ENCODE measurements at regions not wholly inside any gene's neighbourhood (a gene's known extent, or its start where the extent isn't known, plus 50 kb on each side); places are given as distances from the start of the nearest gene placed in this dataset.
"Not testable (repeated sequence)": the region's sequence is repeated elsewhere in the genome, so short reads cannot be mapped to it uniquely, and the experiment has no call there.

GRCh38 chr14:30193845-30194501 is 266.3 kb upstream of the PRKD1 start:
- Histone ChIP-seq H3K27me3 (no peaks in the 10 kb centered on the region), H3K4me1 (peaks cover 3% of the 10 kb centered on the region), H3K36me3 (no peaks in the 10 kb centered on the region), H3K9me3 (no peaks in the 10 kb centered on the region), H3K4me3 (no peak overlapping the region), H3K27ac (no peak overlapping the region)
- no peak for DNase-seq
- intact Hi-C loops (cut with DNase I), result no loop called here
- no peak for TF ChIP-seq CTCF (IDR thresholded peaks at IDR 0.05)
- ATAC-seq, result no peak

- H3K9me3 ChIP-seq, result no peaks in the 10 kb centered on the region
- intact Hi-C loops (cut with DNase I), result no loop called here
- no peak for TF ChIP-seq CTCF (IDR thresholded peaks at IDR 0.05)
- H3K4me3 ChIP-seq, result no peak overlapping the region
- H3K27me3 ChIP-seq, result no peaks in the 10 kb centered on the region
- H3K36me3 ChIP-seq, result no peaks in the 10 kb centered on the region
- H3K27ac ChIP-seq, result no peak overlapping the region
- ATAC-seq (no peak), DNase-seq (no peak)
- H3K4me1 ChIP-seq, result peaks cover 3% of the 10 kb centered on the region
Measured at GRCh38 chr14:30194741-30195148, 267.1 kb upstream of the PRKD1 start.

GRCh38 chr14:30195941-30196340 is 268.3 kb upstream of the PRKD1 start:
- ATAC-seq, result no peak
- no peak for TF ChIP-seq CTCF (IDR thresholded peaks at IDR 0.05)
- H3K4me3 ChIP-seq, result no peak overlapping the region
- no peaks in the 10 kb centered on the region for H3K27me3 ChIP-seq
- H3K27ac ChIP-seq, result no peak overlapping the region
- no peaks in the 10 kb centered on the region for H3K36me3 ChIP-seq
- H3K9me3 ChIP-seq, result no peaks in the 10 kb centered on the region
- no peak for DNase-seq
- intact Hi-C loops (cut with DNase I), result no loop called here
- peaks cover 3% of the 10 kb centered on the region for H3K4me1 ChIP-seq

- Histone ChIP-seq H3K4me1 (peaks cover 3% of the 10 kb centered on the region), H3K27ac (no peak overlapping the region), H3K36me3 (no peaks in the 10 kb centered on the region), H3K4me3 (no peak overlapping the region), H3K27me3 (no peaks in the 10 kb centered on the region), H3K9me3 (no peaks in the 10 kb centered on the region)
- intact Hi-C loops (cut with DNase I), result no loop called here
- ATAC-seq (no peak), DNase-seq (no peak)
- no peak for TF ChIP-seq CTCF (IDR thresholded peaks at IDR 0.05)
Measured at GRCh38 chr14:30196861-30197260, 269.2 kb upstream of the PRKD1 start.

GRCh38 chr14:30198720-30199119 is 271.1 kb upstream of the PRKD1 start:
- H3K36me3 ChIP-seq; H3K9me3 ChIP-seq; H3K4me1 ChIP-seq; ATAC-seq; H3K4me3 ChIP-seq; DNase-seq; H3K27ac ChIP-seq; intact Hi-C loops (cut with DNase I); H3K27me3 ChIP-seq: not testable (repeated sequence)

GRCh38 chr14:30204431-30204980 is 276.9 kb upstream of the PRKD1 start:
- no peaks in the 10 kb centered on the region for H3K4me1 ChIP-seq
- DNase-seq (no peak), ATAC-seq (no peak)
- H3K9me3 ChIP-seq, result no peaks in the 10 kb centered on the region
- intact Hi-C loops (cut with DNase I), result no loop called here
- H3K27me3 ChIP-seq, result no peaks in the 10 kb centered on the region
- no peak overlapping the region for H3K4me3 ChIP-seq
- H3K36me3 ChIP-seq, result no peaks in the 10 kb centered on the region
- no peak overlapping the region for H3K27ac ChIP-seq
- no peak for TF ChIP-seq CTCF (IDR thresholded peaks at IDR 0.05)
